ENCODE measurements at regions not wholly inside any gene's neighbourhood (a gene's known extent, or its start where the extent isn't known, plus 50 kb on each side); places are given as distances from the start of the nearest gene placed in this dataset.

DNA sequence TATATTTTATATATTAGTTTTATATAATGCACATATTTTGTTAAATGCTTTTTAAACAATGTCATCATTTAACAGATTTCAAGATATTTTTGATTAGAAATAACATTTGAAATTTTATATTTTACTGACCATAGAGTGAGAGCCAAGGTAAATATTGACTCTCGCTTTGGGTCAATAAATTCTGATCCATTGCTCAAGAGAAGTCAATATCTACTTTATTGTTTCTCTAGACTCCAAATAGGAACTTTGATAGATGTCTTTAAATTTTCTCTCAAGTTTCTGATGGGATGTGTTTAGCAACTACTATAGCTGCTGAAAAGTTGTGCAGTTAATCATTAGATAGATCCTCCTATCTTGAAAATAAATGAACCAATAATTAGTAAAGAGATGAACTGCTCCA is 61.4 kb upstream of the ATXN7L3B start:
- TF ChIP-seq RBBP5 (IDR thresholded peaks at IDR 0.05; ENCODE audit: borderline replicate concordance, low read depth, low read length) (no peak), POLR2AphosphoS5 (IDR thresholded peaks at IDR 0.05; ENCODE audit: low read depth, low read length) (no peak), EZH2 (IDR thresholded peaks at IDR 0.05; ENCODE audit: low read depth, low read length, severe bottlenecking) (no peak), SRF (IDR thresholded peaks at IDR 0.05; ENCODE audit: low read depth, low read length) (no peak), POLR2A (IDR thresholded peaks at IDR 0.05; ENCODE audit: control extremely low read depth in 1 of 2, low read depth in 2 of 2, low read length in 2 of 2) (no peak), HDAC6 (IDR thresholded peaks at IDR 0.05; ENCODE audit: low read depth, low read length) (no peak)
- TF ChIP-seq, protein P1, sequence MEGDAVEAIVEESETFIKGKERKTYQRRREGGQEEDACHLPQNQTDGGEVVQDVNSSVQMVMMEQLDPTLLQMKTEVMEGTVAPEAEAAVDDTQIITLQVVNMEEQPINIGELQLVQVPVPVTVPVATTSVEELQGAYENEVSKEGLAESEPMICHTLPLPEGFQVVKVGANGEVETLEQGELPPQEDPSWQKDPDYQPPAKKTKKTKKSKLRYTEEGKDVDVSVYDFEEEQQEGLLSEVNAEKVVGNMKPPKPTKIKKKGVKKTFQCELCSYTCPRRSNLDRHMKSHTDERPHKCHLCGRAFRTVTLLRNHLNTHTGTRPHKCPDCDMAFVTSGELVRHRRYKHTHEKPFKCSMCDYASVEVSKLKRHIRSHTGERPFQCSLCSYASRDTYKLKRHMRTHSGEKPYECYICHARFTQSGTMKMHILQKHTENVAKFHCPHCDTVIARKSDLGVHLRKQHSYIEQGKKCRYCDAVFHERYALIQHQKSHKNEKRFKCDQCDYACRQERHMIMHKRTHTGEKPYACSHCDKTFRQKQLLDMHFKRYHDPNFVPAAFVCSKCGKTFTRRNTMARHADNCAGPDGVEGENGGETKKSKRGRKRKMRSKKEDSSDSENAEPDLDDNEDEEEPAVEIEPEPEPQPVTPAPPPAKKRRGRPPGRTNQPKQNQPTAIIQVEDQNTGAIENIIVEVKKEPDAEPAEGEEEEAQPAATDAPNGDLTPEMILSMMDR (IDR thresholded peaks at IDR 0.05; ENCODE audit: control extremely low read depth in 1 of 3, insufficient read depth in 1 of 3, low read depth in 1 of 3, low read length in 3 of 3) = no peak

All from H1 (cell line).